ENCODE measurements at regions not wholly inside any gene's neighbourhood (a gene's known extent, or its start where the extent isn't known, plus 50 kb on each side); places are given as distances from the start of the nearest gene placed in this dataset.

GRCh38 chr6:94600636-94601035 is 976.7 kb upstream of the MANEA start:
- no peak for TF ChIP-seq SUZ12 (IDR thresholded peaks at IDR 0.05; ENCODE audit: extremely low read depth, insufficient read depth, insufficient read length)
- TF ChIP-seq ZNF274 (IDR thresholded peaks at IDR 0.05; ENCODE audit: low read depth, low read length) = no peak
- no peak for TF ChIP-seq YY1 (IDR thresholded peaks at IDR 0.05; ENCODE audit: insufficient read depth, insufficient read length)

Measured in NT2/D1 (cell line).